Endothelial cell of umbilical vein (primary cell): ENCODE measurements at regions not wholly inside any gene's neighbourhood (a gene's known extent, or its start where the extent isn't known, plus 50 kb on each side); places are given as distances from the start of the nearest gene placed in this dataset.

ENCODE experiments used
- BruUV-seq: library from RNA; stranded (reverse); fragments of 400-500 nt; replicated peaks from 2 replicates; lab custom pipeline; 2021; lab: Mats Ljungman, UMichigan
- CTCF ChIA-PET: fragments of 300-600, 350-600 bp; sonication (Branson Sonifier 250); formaldehyde crosslinking; loops from one replicate; lab custom pipeline; 2021; ENCODE audit warnings: antibody characterized with exemption, inconsistent platforms; lab: Charles Lee
- POLR2A ChIA-PET: fragments of 300-600, 350-600 bp; sonication (Branson Sonifier 250); formaldehyde crosslinking; loops from one replicate; lab custom pipeline; 2021; ENCODE audit warnings: antibody characterized with exemption, inconsistent platforms; lab: Charles Lee
- DNase-seq: peaks from one replicate; pipeline ENCODE4 v3.0.0-alpha.2; 2011; ENCODE audit warnings: low read depth, low spot score
- FAIRE-seq: peaks from 2 replicates; lab custom pipeline; 2011; peaks lifted over from hg19 to GRCh38; lab: Jason Lieb, UNC
- H2AFZ ChIP-seq: 2 replicates; pipeline ENCODE4 v1.6.0; 2012; ENCODE audit warnings: low read depth, low read length, control low read depth, inconsistent platforms
- H3K27ac ChIP-seq: 2 replicates; pipeline ENCODE4 v1.5.1; 2011; ENCODE audit warnings: low read depth, mild to moderate bottlenecking, control low read depth, low read length, moderate library complexity; ENCODE audit not compliant: insufficient read depth
- H3K27me3 ChIP-seq, 2 experiments: 2 replicates each; pipeline versions ENCODE4 v1.6.0 to v1.6.1; 2011; ENCODE audit warnings: low read length in 2 of 2, mixed read lengths in 1 of 2; ENCODE audit not compliant: control insufficient read depth in 2 of 2, insufficient read depth in 2 of 2
- H3K36me3 ChIP-seq, 2 experiments: 2 replicates in 1 of 2; 3 replicates in 1 of 2; pipeline ENCODE4 v1.5.1; 2011; ENCODE audit warnings: low read length in 2 of 2, mild to moderate bottlenecking in 1 of 2, moderate library complexity in 1 of 2; ENCODE audit not compliant: control insufficient read depth in 2 of 2, insufficient read depth in 2 of 2; ENCODE audit errors: extremely low read depth in 1 of 2
- H3K4me1 ChIP-seq: 3 replicates; pipeline ENCODE4 v1.5.1; 2011; ENCODE audit warnings: mild to moderate bottlenecking, low read length; ENCODE audit not compliant: control insufficient read depth, insufficient read depth; ENCODE audit errors: extremely low read depth
- H3K4me2 ChIP-seq: 2 replicates; pipeline ENCODE4 v1.6.1; 2011; ENCODE audit warnings: low read length, control low read depth, mixed read lengths; ENCODE audit not compliant: insufficient read depth
- H3K4me3 ChIP-seq, 3 experiments: fragments of 200-600 bp in 1 of 3; sonication (generic), shearing (Covaris generic) in 1 of 3; replicated peaks in 1 of 3; 2 replicates each; pipeline ENCODE4 v1.5.1; 2011 to 2016; ENCODE audit warnings: control low read depth in 3 of 3, low read length in 3 of 3, mild to moderate bottlenecking in 2 of 3, inconsistent platforms in 1 of 3, low read depth in 1 of 3, moderate library complexity in 1 of 3; ENCODE audit not compliant: insufficient read depth in 1 of 3
- H3K79me2 ChIP-seq: 2 replicates; pipeline ENCODE4 v1.6.0; 2012; ENCODE audit warnings: low read length, inconsistent platforms; ENCODE audit not compliant: control insufficient read depth, insufficient read depth
- H3K9ac ChIP-seq: replicated peaks from 2 replicates; pipeline ENCODE3; 2011; ENCODE audit warnings: low read length, control low read depth; ENCODE audit not compliant: insufficient read depth; ENCODE audit errors: extremely low read depth
- H3K9me1 ChIP-seq: replicated peaks from 3 replicates; pipeline ENCODE4 v1.6.0; 2011; ENCODE audit warnings: mild to moderate bottlenecking, low read length; ENCODE audit not compliant: control insufficient read depth, insufficient read depth; ENCODE audit errors: extremely low read depth
- H3K9me3 ChIP-seq: replicated peaks from 2 replicates; pipeline ENCODE4 v1.5.1; 2012; ENCODE audit warnings: low read length, inconsistent platforms; ENCODE audit not compliant: control insufficient read depth, insufficient read depth
- H4K20me1 ChIP-seq: replicated peaks from 2 replicates; pipeline ENCODE3; 2011; ENCODE audit warnings: mild to moderate bottlenecking, low read length; ENCODE audit not compliant: control insufficient read depth, insufficient read depth; ENCODE audit errors: extremely low read depth
- CTCF ChIP-seq, 2 donors: IDR thresholded peaks; 1 replicate in 1 of 2; 2 replicates in 1 of 2; pipeline ENCODE4 v1.5.1; 2011; ENCODE audit warnings: low read length in 2 of 2, mild to moderate bottlenecking in 2 of 2, moderate library complexity in 2 of 2, control low read depth in 1 of 2, inconsistent platforms in 1 of 2, low read depth in 1 of 2; ENCODE audit not compliant: insufficient read depth in 1 of 2; ENCODE audit errors: extremely low read depth in 1 of 2
- EZH2 ChIP-seq: IDR thresholded peaks from 2 replicates; pipeline ENCODE4 v1.6.1; 2012; ENCODE audit warnings: borderline replicate concordance, low read depth, mild to moderate bottlenecking, moderate library complexity, low read length, inconsistent platforms; ENCODE audit not compliant: severe bottlenecking
- FOS ChIP-seq: IDR thresholded peaks from 2 replicates; pipeline ENCODE4 v1.6.1; 2011; ENCODE audit warnings: mild to moderate bottlenecking, low read length, moderate library complexity, borderline replicate concordance; ENCODE audit not compliant: insufficient read depth
- GATA2 ChIP-seq: IDR thresholded peaks from 2 replicates; pipeline ENCODE4 v1.7.0; 2011; ENCODE audit warnings: low read depth, mild to moderate bottlenecking, moderate library complexity, mixed read lengths, low read length; ENCODE audit not compliant: insufficient read length, insufficient read depth
- JUN ChIP-seq: IDR thresholded peaks from 2 replicates; pipeline ENCODE4 v1.6.1; 2011; ENCODE audit warnings: borderline replicate concordance, low read depth; ENCODE audit not compliant: insufficient read length, insufficient read depth
- MAX ChIP-seq: IDR thresholded peaks from 2 replicates; pipeline ENCODE4 v1.6.1; 2011; ENCODE audit not compliant: insufficient read depth, insufficient read length
- MYC ChIP-seq: IDR thresholded peaks from one replicate; pipeline ENCODE4 v1.6.1; 2011; ENCODE audit warnings: mild to moderate bottlenecking, low read depth, low read length
- POLR2A ChIP-seq: IDR thresholded peaks from 2 replicates; pipeline ENCODE4 v1.6.1; 2012; ENCODE audit warnings: low read depth, mild to moderate bottlenecking, control low read depth, low read length
- POLR2AphosphoS5 ChIP-seq: IDR thresholded peaks from 2 replicates; pipeline ENCODE4 v1.6.1; 2012; ENCODE audit warnings: low read depth, mild to moderate bottlenecking, control low read depth, low read length, moderate library complexity; ENCODE audit not compliant: insufficient read depth
- dilution Hi-C: fragments of 300-500 bp; cut with MboI; formaldehyde crosslinking; loops from one replicate; pipeline ENCODE4 v1.15.0; 2019; ENCODE audit warnings: low sequenced_read_pairs; ENCODE audit not compliant: extremely low pct_ligation_motif_present
- intact Hi-C: fragments of 100-400 bp; cut with micrococcal nuclease; formaldehyde crosslinking; loops from one replicate; pipeline ENCODE4 v1.10.0; 2022

- ChIA-PET CTCF (no interaction called here), POLR2A (no interaction called here)
- BruUV-seq, result no TSS peak
- no peaks in the 10 kb centered on the region for H3K36me3 ChIP-seq
- intact Hi-C loops (no loop called here), dilution Hi-C loops (no loop called here)
- H3K9me1 ChIP-seq, result no peaks in the 10 kb centered on the region
- H3K79me2 ChIP-seq, result no peaks in the 10 kb centered on the region
- H3K9ac ChIP-seq, result no peak overlapping the region
- FAIRE-seq, result no peak
- TF ChIP-seq JUN (no peak), POLR2AphosphoS5 (no peak), CTCF (IDR thresholded peaks at IDR 0.05; ENCODE audit: extremely low read depth in 1 of 2, insufficient read depth in 1 of 2, low read depth in 1 of 2, low read length in 2 of 2) (no peak), EZH2 (no peak), MAX (no peak), POLR2A (no peak), GATA2 (no peak), FOS (no peak), MYC (no peak)
- H3K4me3 ChIP-seq, result no peak overlapping the region
- H3K4me2 ChIP-seq, result no peak overlapping the region
- no peaks in the 10 kb centered on the region for H3K4me1 ChIP-seq
- no peak overlapping the region for H3K27ac ChIP-seq
- H3K9me3 ChIP-seq, result no peaks in the 10 kb centered on the region
- no peak for DNase-seq
- no peaks in the 10 kb centered on the region for H3K27me3 ChIP-seq
- no peaks in the 10 kb centered on the region for H4K20me1 ChIP-seq
- no peak overlapping the region for H2AFZ ChIP-seq
These were observed 81.4 kb downstream of the MYCN start for GRCh38 chr2:16021611-16022363.
